ENCODE measurements at regions not wholly inside any gene's neighbourhood (a gene's known extent, or its start where the extent isn't known, plus 50 kb on each side); places are given as distances from the start of the nearest gene placed in this dataset.

GRCh38 chr17:45688820-45689219, 95.3 kb upstream of the CRHR1 start:
- DNase-seq: no peak
- Mint-ChIP-seq H3K4me3 (no peak overlapping the region), H3K27me3 (peaks cover 41% of the 10 kb centered on the region), H3K9me3 (no peaks in the 10 kb centered on the region), H3K36me3 (no peaks in the 10 kb centered on the region), H3K27ac (no peak overlapping the region), H3K4me1 (no peaks in the 10 kb centered on the region)
- ATAC-seq (ENCODE audit: low read depth): no peak
- POLR2A ChIA-PET: no interaction called here

GRCh38 chr17:45689451-45689850, 94.7 kb upstream of the CRHR1 start:
- DNase-seq (no peak), ATAC-seq (ENCODE audit: low read depth) (no peak)
- Mint-ChIP-seq H3K4me1 (no peaks in the 10 kb centered on the region), H3K36me3 (no peaks in the 10 kb centered on the region), H3K9me3 (no peaks in the 10 kb centered on the region), H3K27ac (no peak overlapping the region), H3K27me3 (peaks cover 43% of the 10 kb centered on the region), H3K4me3 (no peak overlapping the region)
- POLR2A ChIA-PET: no interaction called here

- H3K27me3 Mint-ChIP-seq: peaks cover 47% of the 10 kb centered on the region
- POLR2A ChIA-PET: no interaction called here
- no peak for ATAC-seq (ENCODE audit: low read depth)
Measured at GRCh38 chr17:45690625-45691275, 93.4 kb upstream of the CRHR1 start.

GRCh38 chr17:45692661-45693060, 91.5 kb upstream of the CRHR1 start:
- H3K9me3 Mint-ChIP-seq: no peaks in the 10 kb centered on the region

More at GRCh38 chr17:45690625-45691275, 93.4 kb upstream of the CRHR1 start:
- Mint-ChIP-seq H3K36me3 (no peaks in the 10 kb centered on the region), H3K27ac (no peak overlapping the region), H3K4me1 (no peaks in the 10 kb centered on the region), H3K4me3 (no peak overlapping the region), H3K9me3 (no peaks in the 10 kb centered on the region)
- DNase-seq: no peak

GRCh38 chr17:45693792-45694191, 90.3 kb upstream of the CRHR1 start:
- POLR2A ChIA-PET: no interaction called here
- DNase-seq (no peak), ATAC-seq (ENCODE audit: low read depth) (no peak)
- no peaks in the 10 kb centered on the region for H3K4me1 Mint-ChIP-seq
- H3K27me3 Mint-ChIP-seq: peaks cover 52% of the 10 kb centered on the region
- H3K27ac Mint-ChIP-seq: no peak overlapping the region
- H3K36me3 Mint-ChIP-seq: no peaks in the 10 kb centered on the region
- H3K4me3 Mint-ChIP-seq: no peak overlapping the region
- H3K9me3 Mint-ChIP-seq: no peaks in the 10 kb centered on the region

More at GRCh38 chr17:45692661-45693060, 91.5 kb upstream of the CRHR1 start:
- H3K27ac Mint-ChIP-seq: no peak overlapping the region
- H3K36me3 Mint-ChIP-seq: no peaks in the 10 kb centered on the region
- POLR2A ChIA-PET: no interaction called here
- ATAC-seq (ENCODE audit: low read depth) (no peak), DNase-seq (no peak)
- H3K4me1 Mint-ChIP-seq: no peaks in the 10 kb centered on the region
- H3K27me3 Mint-ChIP-seq: peaks cover 47% of the 10 kb centered on the region
- H3K4me3 Mint-ChIP-seq: no peak overlapping the region

GRCh38 chr17:45696442-45696841, 87.7 kb upstream of the CRHR1 start:
- H3K27me3 Mint-ChIP-seq: peaks cover 29% of the 10 kb centered on the region
- H3K27ac Mint-ChIP-seq: no peak overlapping the region
- DNase-seq (no peak), ATAC-seq (ENCODE audit: low read depth) (no peak)
- no peaks in the 10 kb centered on the region for H3K9me3 Mint-ChIP-seq
- no peak overlapping the region for H3K4me3 Mint-ChIP-seq
- no peaks in the 10 kb centered on the region for H3K36me3 Mint-ChIP-seq
- POLR2A ChIA-PET: no interaction called here
- H3K4me1 Mint-ChIP-seq: no peaks in the 10 kb centered on the region

GRCh38 chr17:45697076-45697475, 87.0 kb upstream of the CRHR1 start:
- POLR2A ChIA-PET: no interaction called here
- H3K4me1 Mint-ChIP-seq: no peaks in the 10 kb centered on the region
- DNase-seq (no peak), ATAC-seq (ENCODE audit: low read depth) (no peak)
- H3K4me3 Mint-ChIP-seq: no peak overlapping the region
- H3K27me3 Mint-ChIP-seq: peaks cover 27% of the 10 kb centered on the region
- no peaks in the 10 kb centered on the region for H3K9me3 Mint-ChIP-seq
- H3K36me3 Mint-ChIP-seq: no peaks in the 10 kb centered on the region
- H3K27ac Mint-ChIP-seq: no peak overlapping the region

- no peaks in the 10 kb centered on the region for H3K9me3 Mint-ChIP-seq
- POLR2A ChIA-PET: no interaction called here
- no peak overlapping the region for H3K4me3 Mint-ChIP-seq
- no peaks in the 10 kb centered on the region for H3K36me3 Mint-ChIP-seq
- no peaks in the 10 kb centered on the region for H3K4me1 Mint-ChIP-seq
- ATAC-seq (ENCODE audit: low read depth): no peak
- DNase-seq: no peak
- no peak overlapping the region for H3K27ac Mint-ChIP-seq
- H3K27me3 Mint-ChIP-seq: peaks cover 22% of the 10 kb centered on the region
Measured at GRCh38 chr17:45700171-45701090, 83.7 kb upstream of the CRHR1 start.

GRCh38 chr17:45702666-45703266, 81.4 kb upstream of the CRHR1 start:
- DNase-seq (no peak), ATAC-seq (ENCODE audit: low read depth) (no peak)
- Mint-ChIP-seq H3K9me3 (no peaks in the 10 kb centered on the region), H3K4me3 (no peak overlapping the region), H3K27me3 (peaks cover 27% of the 10 kb centered on the region), H3K27ac (no peak overlapping the region), H3K4me1 (no peaks in the 10 kb centered on the region), H3K36me3 (no peaks in the 10 kb centered on the region)
- POLR2A ChIA-PET: no interaction called here

- POLR2A ChIA-PET: no interaction called here
- DNase-seq: no peak
- peaks cover 27% of the 10 kb centered on the region for H3K27me3 Mint-ChIP-seq
Measured at GRCh38 chr17:45703348-45703747, 80.8 kb upstream of the CRHR1 start.

GRCh38 chr17:45703806-45704205, 80.3 kb upstream of the CRHR1 start:
- ATAC-seq (ENCODE audit: low read depth) (no peak), DNase-seq (no peak)
- POLR2A ChIA-PET: no interaction called here
- Mint-ChIP-seq H3K4me3 (no peak overlapping the region), H3K9me3 (no peaks in the 10 kb centered on the region), H3K27ac (no peak overlapping the region), H3K4me1 (no peaks in the 10 kb centered on the region), H3K36me3 (no peaks in the 10 kb centered on the region), H3K27me3 (peaks cover 22% of the 10 kb centered on the region)

More at GRCh38 chr17:45703348-45703747, 80.8 kb upstream of the CRHR1 start:
- Mint-ChIP-seq H3K9me3 (no peaks in the 10 kb centered on the region), H3K4me3 (no peak overlapping the region), H3K4me1 (no peaks in the 10 kb centered on the region), H3K27ac (no peak overlapping the region), H3K36me3 (no peaks in the 10 kb centered on the region)
- ATAC-seq (ENCODE audit: low read depth): no peak

GRCh38 chr17:45704251-45704650, 79.9 kb upstream of the CRHR1 start:
- Mint-ChIP-seq H3K4me1 (no peaks in the 10 kb centered on the region), H3K4me3 (no peak overlapping the region), H3K27me3 (peaks cover 25% of the 10 kb centered on the region), H3K27ac (no peak overlapping the region), H3K9me3 (no peaks in the 10 kb centered on the region), H3K36me3 (no peaks in the 10 kb centered on the region)
- ATAC-seq (ENCODE audit: low read depth) (no peak), DNase-seq (no peak)
- POLR2A ChIA-PET: no interaction called here

- Mint-ChIP-seq H3K4me1 (no peaks in the 10 kb centered on the region), H3K36me3 (no peaks in the 10 kb centered on the region), H3K27me3 (peaks cover 24% of the 10 kb centered on the region), H3K9me3 (no peaks in the 10 kb centered on the region), H3K4me3 (no peak overlapping the region), H3K27ac (no peak overlapping the region)
- no peak for ATAC-seq (ENCODE audit: low read depth)
- POLR2A ChIA-PET: no interaction called here
- no peak for DNase-seq
Measured at GRCh38 chr17:45705123-45706009, 78.8 kb upstream of the CRHR1 start.

Measured in activated naive CD8-positive, alpha-beta T cell treated with anti-CD3 and anti-CD28 coated beads, Interleukin-2, amount 10 ng/mL, durations not matched to agents 7 days and 5 days (primary cell).